Keratinocyte (primary cell): ENCODE measurements at regions not wholly inside any gene's neighbourhood (a gene's known extent, or its start where the extent isn't known, plus 50 kb on each side); places are given as distances from the start of the nearest gene placed in this dataset.
"Not testable (repeated sequence)": the region's sequence is repeated elsewhere in the genome, so short reads cannot be mapped to it uniquely, and the experiment has no call there.

Source experiments
- DNase-seq: peaks from one replicate; pipeline ENCODE4 v3.0.0-alpha.2; 2011; ENCODE audit warnings: low read depth, missing footprints, low spot score
- FAIRE-seq: peaks from 2 replicates; lab custom pipeline; 2011; peaks lifted over from hg19 to GRCh38; lab: Jason Lieb, UNC
- H2AFZ ChIP-seq: 2 replicates; pipeline ENCODE4 v1.6.0; 2012; ENCODE audit warnings: low read length, control low read depth, inconsistent platforms; ENCODE audit not compliant: control insufficient read depth
- H3K27ac ChIP-seq: 2 replicates; pipeline ENCODE4 v1.5.1; 2011; ENCODE audit warnings: low read length; ENCODE audit not compliant: control insufficient read depth, insufficient read depth
- H3K27me3 ChIP-seq: 3 replicates; pipeline ENCODE4 v1.6.0; 2011; ENCODE audit warnings: low read length; ENCODE audit not compliant: control insufficient read depth, insufficient read depth; ENCODE audit errors: extremely low read depth
- H3K36me3 ChIP-seq, 2 experiments: 2 replicates in 1 of 2; 3 replicates in 1 of 2; pipeline ENCODE4 v1.5.1; 2011; ENCODE audit warnings: low read length in 2 of 2, mild to moderate bottlenecking in 1 of 2; ENCODE audit not compliant: control insufficient read depth in 2 of 2, insufficient read depth in 2 of 2; ENCODE audit errors: extremely low read depth in 1 of 2
- H3K4me1 ChIP-seq: 3 replicates; pipeline ENCODE4 v1.5.1; 2011; ENCODE audit warnings: low read length; ENCODE audit not compliant: control insufficient read depth, insufficient read depth; ENCODE audit errors: extremely low read depth
- H3K4me2 ChIP-seq: 3 replicates; pipeline ENCODE4 v1.6.0; 2011; ENCODE audit warnings: low read depth, low read length; ENCODE audit not compliant: control insufficient read depth, insufficient read depth; ENCODE audit errors: extremely low read depth
- H3K4me3 ChIP-seq, 3 experiments: fragments of 200-600 bp in 1 of 3; sonication (generic) in 1 of 3; 2 replicates in 2 of 3; 3 replicates in 1 of 3; pipeline ENCODE4 v1.5.1; 2011 to 2016; ENCODE audit warnings: low read length in 3 of 3, mild to moderate bottlenecking in 3 of 3, control low read depth in 2 of 3, inconsistent platforms in 1 of 3, low read depth in 1 of 3, mixed read lengths in 1 of 3, mixed run types in 1 of 3, moderate library complexity in 1 of 3; ENCODE audit not compliant: control insufficient read depth in 2 of 3, insufficient read depth in 2 of 3; ENCODE audit errors: extremely low read depth in 1 of 3
- H3K79me2 ChIP-seq: 2 replicates; pipeline ENCODE4 v1.6.0; 2012; ENCODE audit warnings: low read length; ENCODE audit not compliant: control insufficient read depth, insufficient read depth
- H3K9ac ChIP-seq: 3 replicates; pipeline ENCODE4 v1.6.0; 2011; ENCODE audit warnings: low read length; ENCODE audit not compliant: control insufficient read depth, insufficient read depth; ENCODE audit errors: extremely low read depth
- H3K9me1 ChIP-seq: 3 replicates; pipeline ENCODE4 v1.6.0; 2011; ENCODE audit warnings: low read length; ENCODE audit not compliant: control insufficient read depth, insufficient read depth; ENCODE audit errors: extremely low read depth
- H3K9me3 ChIP-seq: 2 replicates; pipeline ENCODE4 v1.5.1; 2012; ENCODE audit warnings: low read depth, low read length; ENCODE audit not compliant: control insufficient read depth
- H4K20me1 ChIP-seq: 3 replicates; pipeline ENCODE4 v1.6.0; 2011; ENCODE audit warnings: low read length; ENCODE audit not compliant: control insufficient read depth, insufficient read depth; ENCODE audit errors: extremely low read depth
- CTCF ChIP-seq, 3 experiments: IDR thresholded peaks in 1 of 3; conservative IDR thresholded peaks in 1 of 3; optimal IDR thresholded peaks in 1 of 3; 2 replicates in 2 of 3; 3 replicates in 1 of 3; pipeline versions ENCODE3 to v1.5.1; 2011; ENCODE audit warnings: low read length in 3 of 3, mild to moderate bottlenecking in 3 of 3, moderate library complexity in 2 of 3, control low read depth in 1 of 3, inconsistent platforms in 1 of 3; ENCODE audit not compliant: insufficient read depth in 2 of 3; ENCODE audit errors: extremely low read depth in 1 of 3
- EZH2 ChIP-seq: IDR thresholded peaks from one replicate; pipeline ENCODE4 v1.6.1; 2012; ENCODE audit warnings: inconsistent platforms, mild to moderate bottlenecking, low read length, moderate library complexity
- dilution Hi-C: fragments of 300-500 bp; cut with MboI; formaldehyde crosslinking; loops from one replicate; pipeline ENCODE4 v1.7.0; 2020; ENCODE audit warnings: low sequenced_read_pairs; ENCODE audit not compliant: extremely low pct_ligation_motif_present

GRCh38 chr6:14521141-14521540 lies 403.6 kb downstream of the CD83 start:
- H4K20me1 ChIP-seq, result no peaks in the 10 kb centered on the region
- H3K27ac ChIP-seq, result no peak overlapping the region
- TF ChIP-seq EZH2 (no peak), CTCF (optimal IDR thresholded peaks at IDR 0.05 in 1 of 3, IDR thresholded peaks at IDR 0.05 in 1 of 3, conservative IDR thresholded peaks at IDR 0.05 in 1 of 3; ENCODE audit: extremely low read depth in 1 of 3, insufficient read depth in 2 of 3, low read length in 3 of 3) (no peak)
- no peaks in the 10 kb centered on the region for H3K9me1 ChIP-seq
- FAIRE-seq, result peak; percentile 66
- no peak overlapping the region for H2AFZ ChIP-seq
- H3K27me3 ChIP-seq, result no peaks in the 10 kb centered on the region
- peaks cover 25% of the 10 kb centered on the region for H3K4me1 ChIP-seq
- dilution Hi-C loops, result no loop called here
- no peaks in the 10 kb centered on the region for H3K9me3 ChIP-seq
- no peaks in the 10 kb centered on the region for H3K79me2 ChIP-seq
- no peak overlapping the region for H3K4me2 ChIP-seq
- H3K36me3 ChIP-seq, result no peaks in the 10 kb centered on the region
- no peak for DNase-seq
- no peak overlapping the region for H3K9ac ChIP-seq
- H3K4me3 ChIP-seq, result no peak overlapping the region

GRCh38 chr6:14521861-14522260 lies 404.3 kb downstream of the CD83 start:
- H3K79me2 ChIP-seq, H3K36me3 ChIP-seq, H3K4me2 ChIP-seq, dilution Hi-C loops, H3K4me3 ChIP-seq, FAIRE-seq, DNase-seq, H3K9me3 ChIP-seq, H3K9me1 ChIP-seq, H3K27ac ChIP-seq, H3K9ac ChIP-seq, H4K20me1 ChIP-seq, H3K27me3 ChIP-seq, H2AFZ ChIP-seq: not testable (repeated sequence)
- H3K4me1 ChIP-seq, result peaks cover 20% of the 10 kb centered on the region

GRCh38 chr6:14524319-14524718 lies 406.7 kb downstream of the CD83 start:
- Histone ChIP-seq H3K9me1 (no peaks in the 10 kb centered on the region), H3K27ac (no peak overlapping the region), H3K4me2 (no peak overlapping the region), H2AFZ (no peak overlapping the region), H4K20me1 (no peaks in the 10 kb centered on the region), H3K79me2 (no peaks in the 10 kb centered on the region), H3K4me3 (no peak overlapping the region), H3K4me1 (peaks cover 8% of the 10 kb centered on the region), H3K9me3 (no peaks in the 10 kb centered on the region), H3K9ac (no peak overlapping the region), H3K36me3 (no peaks in the 10 kb centered on the region), H3K27me3 (no peaks in the 10 kb centered on the region)
- TF ChIP-seq CTCF (optimal IDR thresholded peaks at IDR 0.05 in 1 of 3, IDR thresholded peaks at IDR 0.05 in 1 of 3, conservative IDR thresholded peaks at IDR 0.05 in 1 of 3; ENCODE audit: extremely low read depth in 1 of 3, insufficient read depth in 2 of 3, low read length in 3 of 3) (no peak), EZH2 (no peak)
- dilution Hi-C loops, result no loop called here
- DNase-seq, result no peak
- FAIRE-seq, result no peak
